ENCODE measurements at regions not wholly inside any gene's neighbourhood (a gene's known extent, or its start where the extent isn't known, plus 50 kb on each side); places are given as distances from the start of the nearest gene placed in this dataset.

- TF ChIP-seq CTCF (IDR thresholded peaks at IDR 0.05), result no peak
- no peaks in the 10 kb centered on the region for H3K27me3 ChIP-seq (ENCODE audit: low read depth)
- no peak for ATAC-seq
- H3K4me3 ChIP-seq, result no peak overlapping the region
- no peak overlapping the region for H3K27ac ChIP-seq
- no peaks in the 10 kb centered on the region for H3K36me3 ChIP-seq
- no peaks in the 10 kb centered on the region for H3K4me1 ChIP-seq
- no peaks in the 10 kb centered on the region for H3K9me3 ChIP-seq
- peak; percentile 21 for DNase-seq
- intact Hi-C loops (cut with DNase I), result no loop called here
Measured at GRCh38 chr13:90103099-90103784, 1244.2 kb upstream of the MIR17HG start.

- TF ChIP-seq CTCF (IDR thresholded peaks at IDR 0.05), result no peak
- DNase-seq, result no peak
- H3K36me3 ChIP-seq, result no peaks in the 10 kb centered on the region
- H3K4me1 ChIP-seq, result no peaks in the 10 kb centered on the region
- H3K27me3 ChIP-seq (ENCODE audit: low read depth), result no peaks in the 10 kb centered on the region
- no peaks in the 10 kb centered on the region for H3K9me3 ChIP-seq
- no peak overlapping the region for H3K27ac ChIP-seq
- ATAC-seq, result peak; percentile 19 to 26
- intact Hi-C loops (cut with DNase I), result no loop called here
- H3K4me3 ChIP-seq, result no peak overlapping the region
Measured at GRCh38 chr13:90104764-90105163, 1242.7 kb upstream of the MIR17HG start.

GRCh38 chr13:90105276-90105675 is 1242.2 kb upstream of the MIR17HG start:
- Histone ChIP-seq H3K4me1 (no peaks in the 10 kb centered on the region), H3K9me3 (no peaks in the 10 kb centered on the region), H3K36me3 (no peaks in the 10 kb centered on the region), H3K27ac (no peak overlapping the region), H3K27me3 (ENCODE audit: low read depth) (no peaks in the 10 kb centered on the region), H3K4me3 (no peak overlapping the region)
- DNase-seq (no peak), ATAC-seq (no peak)
- TF ChIP-seq CTCF (IDR thresholded peaks at IDR 0.05), result no peak
- intact Hi-C loops (cut with DNase I), result no loop called here

GRCh38 chr13:90105849-90106496 is 1241.5 kb upstream of the MIR17HG start:
- intact Hi-C loops (cut with DNase I), result no loop called here
- H3K27ac ChIP-seq, result no peak overlapping the region
- TF ChIP-seq CTCF (IDR thresholded peaks at IDR 0.05), result no peak
- no peaks in the 10 kb centered on the region for H3K27me3 ChIP-seq (ENCODE audit: low read depth)
- H3K9me3 ChIP-seq, result no peaks in the 10 kb centered on the region
- no peaks in the 10 kb centered on the region for H3K4me1 ChIP-seq
- no peak for DNase-seq
- H3K4me3 ChIP-seq, result no peak overlapping the region
- no peaks in the 10 kb centered on the region for H3K36me3 ChIP-seq
- ATAC-seq, result no peak

GRCh38 chr13:90107661-90108060 is 1239.8 kb upstream of the MIR17HG start:
- Histone ChIP-seq H3K27me3 (ENCODE audit: low read depth) (no peaks in the 10 kb centered on the region), H3K36me3 (no peaks in the 10 kb centered on the region), H3K4me1 (no peaks in the 10 kb centered on the region), H3K4me3 (no peak overlapping the region), H3K9me3 (no peaks in the 10 kb centered on the region), H3K27ac (no peak overlapping the region)
- ATAC-seq (no peak), DNase-seq (no peak)
- intact Hi-C loops (cut with DNase I), result no loop called here
- no peak for TF ChIP-seq CTCF (IDR thresholded peaks at IDR 0.05)

Data from lower lobe of right lung (tissue), 2 donors.